Activated gamma-delta T cell treated with anti-CD3 and anti-CD28 coated beads, Interleukin-2, amount 50 U/mL, for 16 hours (primary cell): ENCODE measurements at regions not wholly inside any gene's neighbourhood (a gene's known extent, or its start where the extent isn't known, plus 50 kb on each side); places are given as distances from the start of the nearest gene placed in this dataset.

Source experiments
- DNase-seq: peaks from one replicate; pipeline ENCODE4 v3.0.0-alpha.2; 2020; ENCODE audit warnings: low read depth

- no peak for DNase-seq
These were observed 146.4 kb downstream of the IRS1 start for GRCh38 chr2:226652983-226653765.

DNA sequence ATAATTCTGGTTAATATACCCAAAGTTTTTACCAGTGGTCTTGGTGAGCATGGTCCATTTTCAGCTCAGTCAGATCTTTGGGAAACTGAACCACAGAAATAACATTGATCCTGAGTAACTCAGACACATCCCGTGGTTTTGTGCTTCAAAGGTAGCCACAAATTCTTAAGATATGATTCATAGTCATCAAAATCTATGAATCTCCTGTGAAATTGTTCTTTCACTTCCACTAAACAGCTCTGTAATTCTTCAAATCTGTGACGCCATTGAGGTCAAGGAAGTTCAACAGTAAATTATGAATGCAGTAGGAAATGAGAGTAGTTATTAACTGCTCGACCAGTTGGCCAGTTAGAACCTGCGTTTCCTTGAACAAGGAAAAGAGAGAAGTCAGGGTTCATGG, 147.3 kb downstream of the IRS1 start:
- DNase-seq: no peak

DNA sequence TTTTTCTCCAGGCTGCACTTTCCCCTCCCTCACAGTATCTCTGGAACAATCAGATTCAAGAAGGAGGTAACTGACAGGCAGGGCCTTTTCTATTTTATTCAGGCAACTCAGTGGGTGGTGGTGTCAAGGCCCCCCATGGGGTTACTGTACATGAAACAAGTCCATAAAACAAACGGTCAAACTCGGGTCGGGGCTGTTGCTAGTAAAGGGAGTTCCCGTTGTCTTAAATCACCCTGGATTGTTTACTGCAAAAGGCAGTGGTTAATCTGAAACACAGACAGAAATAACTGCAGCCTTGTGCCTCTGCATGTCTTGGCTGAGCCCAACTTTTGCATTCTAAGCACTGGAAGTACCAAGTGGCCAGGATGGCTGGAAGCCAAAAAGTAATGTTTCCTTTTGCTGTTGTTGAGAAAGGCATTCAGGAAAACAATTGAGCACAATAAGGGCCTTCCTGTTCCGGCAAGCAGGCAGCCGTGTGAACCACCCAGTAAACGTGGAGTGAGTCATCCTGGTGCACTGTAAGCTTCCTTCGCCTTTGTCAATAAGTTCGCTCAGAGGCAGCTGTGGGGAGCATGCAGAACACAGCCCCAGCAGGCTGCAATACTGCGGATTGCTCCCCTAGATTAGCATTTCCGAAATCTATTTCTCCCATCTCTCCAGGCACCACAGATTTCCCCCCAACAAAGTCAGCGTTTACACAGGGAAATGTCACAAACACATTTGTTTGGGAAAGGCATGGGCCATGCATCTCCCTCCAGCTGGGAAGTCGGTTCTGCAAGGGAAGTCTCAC, 149.6 kb downstream of the IRS1 start:
- DNase-seq: peak; percentile 12

- no peak for DNase-seq
These were observed 150.4 kb downstream of the IRS1 start for GRCh38 chr2:226649201-226649600.

DNA sequence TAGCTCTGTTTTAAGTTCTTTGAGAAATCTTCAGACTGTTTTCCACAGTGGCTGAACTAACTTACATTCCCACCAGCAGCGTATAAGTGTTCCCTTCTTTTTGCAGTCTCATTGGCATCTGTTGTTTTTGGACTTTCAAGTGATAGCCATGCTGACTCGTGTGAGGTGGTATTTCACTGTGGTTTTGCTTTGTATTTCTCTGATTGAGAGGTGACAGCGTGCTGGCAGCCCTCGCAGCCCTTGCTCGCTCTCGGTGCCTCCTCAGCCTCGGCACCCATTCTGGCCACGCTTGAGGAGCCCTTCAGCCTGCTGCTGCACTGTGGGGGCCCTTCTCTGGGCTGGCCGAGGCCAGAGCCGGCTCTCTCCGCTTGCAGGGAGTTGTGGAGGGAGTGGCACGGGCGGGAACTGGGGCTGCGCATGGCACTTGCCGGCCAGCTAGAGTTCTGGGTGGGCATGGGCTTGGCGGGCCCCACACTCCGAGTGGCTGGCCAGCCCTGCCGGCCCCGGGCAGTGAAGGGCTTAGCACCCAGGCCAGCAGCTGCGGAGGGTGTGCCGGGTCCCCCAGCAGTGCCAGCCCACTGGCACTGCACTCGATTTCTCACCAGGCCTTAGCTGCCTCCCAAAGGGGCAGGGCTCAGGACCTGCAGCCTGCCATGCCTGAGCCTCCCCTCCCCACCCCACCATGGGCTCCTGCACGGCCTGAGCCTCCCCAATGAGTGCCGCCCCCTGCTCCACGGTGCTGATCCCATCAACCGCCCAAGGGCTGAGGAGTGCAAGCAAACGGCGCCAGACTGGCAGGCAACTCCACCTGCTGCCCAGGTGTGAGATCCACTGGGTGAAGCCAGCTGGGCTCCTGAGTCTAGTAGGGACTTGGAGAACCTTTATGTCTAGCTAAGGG, 151.8 kb downstream of the IRS1 start:
- DNase-seq: no peak

- DNase-seq: no peak
These were observed 155.2 kb downstream of the IRS1 start for GRCh38 chr2:226644399-226644865.

DNA sequence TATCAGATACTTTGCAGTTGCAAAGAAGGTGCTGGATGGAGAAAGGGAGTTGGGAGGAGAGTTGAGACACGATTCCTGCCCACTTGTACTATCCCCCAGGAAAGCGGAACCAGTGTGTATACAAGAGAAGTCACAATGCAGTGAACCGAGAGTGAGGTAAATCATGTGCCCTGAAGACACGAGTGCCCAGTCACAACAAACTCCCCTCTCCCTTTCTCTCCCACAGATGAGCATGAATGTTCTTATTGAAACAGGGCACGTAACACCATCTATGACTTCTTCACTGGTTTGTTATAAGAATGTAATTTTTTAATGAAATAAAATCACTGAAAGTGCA, 155.7 kb downstream of the IRS1 start:
- DNase-seq: no peak

- DNase-seq: no peak
These were observed 156.3 kb downstream of the IRS1 start for GRCh38 chr2:226643030-226643945.

DNA sequence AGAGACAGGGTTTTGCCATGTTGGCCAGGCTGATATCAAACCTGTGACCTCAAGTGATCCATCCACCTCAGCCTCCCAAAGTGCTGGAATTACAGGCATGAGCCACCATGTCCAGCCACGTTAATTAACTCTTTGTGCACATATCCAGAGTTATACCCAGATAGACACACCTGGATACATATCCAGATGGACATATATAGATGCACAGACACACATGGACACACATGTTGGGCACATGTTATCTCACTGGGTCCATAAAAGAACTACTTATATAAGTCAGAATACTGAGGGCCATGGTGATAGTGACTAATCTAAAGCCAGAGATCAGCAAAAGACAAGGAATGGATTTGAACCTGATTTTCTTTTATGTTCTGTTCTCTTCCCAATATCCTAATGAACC, 158.6 kb downstream of the IRS1 start:
- DNase-seq: no peak

DNA sequence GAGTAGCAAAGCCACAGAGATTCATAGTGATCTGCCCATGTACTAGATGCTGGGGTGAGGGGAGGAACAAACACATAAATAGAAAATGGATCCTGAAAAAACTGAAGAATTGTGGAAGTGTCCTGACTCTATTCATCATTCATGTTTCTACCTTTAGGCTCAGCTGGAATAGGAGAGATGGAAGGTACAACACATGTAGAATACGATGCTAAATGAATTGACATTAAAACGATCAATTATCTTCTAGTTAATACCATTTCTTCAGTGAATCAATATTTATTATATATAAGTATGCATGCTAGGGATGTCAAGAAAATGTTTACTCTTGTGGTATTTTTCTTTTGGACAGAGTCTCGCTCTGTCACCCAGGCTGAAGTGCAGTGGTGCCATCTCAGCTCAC, 159.1 kb downstream of the IRS1 start:
- no peak for DNase-seq

GRCh38 chr2:226639550-226639949, 160.1 kb downstream of the IRS1 start:
- no peak for DNase-seq

GRCh38 chr2:226638576-226638975, 161.0 kb downstream of the IRS1 start:
- DNase-seq: no peak

GRCh38 chr2:226637383-226637782, 162.2 kb downstream of the IRS1 start:
- DNase-seq: no peak

DNA sequence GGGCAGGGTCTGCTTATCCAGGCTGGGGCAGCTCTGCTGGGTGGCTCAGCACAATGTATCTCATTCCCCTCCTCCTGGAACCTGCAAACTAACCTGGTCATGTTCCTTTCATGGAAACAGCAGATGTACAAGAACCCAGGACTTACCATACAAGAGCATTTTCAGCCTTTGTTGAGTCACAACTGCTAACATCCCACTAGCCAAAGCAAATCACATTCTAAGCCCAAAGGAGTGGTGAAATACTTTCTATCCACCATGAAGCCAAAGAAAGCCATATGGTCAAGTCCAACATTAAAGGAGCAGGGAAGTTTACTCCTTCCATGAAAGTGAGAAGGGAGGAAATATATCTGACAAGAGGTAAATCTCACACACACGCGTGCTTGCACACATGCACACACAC, 163.0 kb downstream of the IRS1 start:
- no peak for DNase-seq

DNA sequence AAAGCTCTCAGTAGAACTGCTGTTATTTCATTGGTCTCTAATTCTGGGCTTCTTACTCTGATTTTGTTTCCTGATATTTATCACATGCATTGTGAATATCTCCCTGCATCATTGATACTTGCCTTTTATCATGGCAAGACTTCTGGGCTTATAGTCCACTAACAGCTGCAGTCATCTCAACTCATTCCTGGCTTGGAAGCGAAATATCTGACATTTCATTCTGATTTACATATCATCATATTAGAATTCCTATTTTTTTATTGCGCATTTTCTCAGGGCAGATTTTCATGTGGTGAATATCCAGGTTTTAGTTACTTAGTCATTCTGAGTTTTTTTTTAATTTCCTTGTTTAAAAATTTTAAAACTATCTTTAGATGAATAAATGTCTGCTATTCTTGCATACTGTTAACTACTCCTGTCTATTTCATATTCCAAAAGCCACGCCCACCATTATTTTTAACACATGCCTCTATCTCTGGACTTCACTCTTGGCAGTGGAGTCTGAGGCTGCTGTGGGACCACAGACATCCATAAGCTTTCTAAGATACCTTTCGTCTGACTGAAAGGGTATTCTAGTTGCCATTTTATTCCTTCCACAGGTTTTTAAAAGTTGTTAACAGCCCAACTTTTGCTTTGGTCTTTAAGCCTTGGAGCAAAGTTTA, 164.5 kb downstream of the IRS1 start:
- no peak for DNase-seq

DNA sequence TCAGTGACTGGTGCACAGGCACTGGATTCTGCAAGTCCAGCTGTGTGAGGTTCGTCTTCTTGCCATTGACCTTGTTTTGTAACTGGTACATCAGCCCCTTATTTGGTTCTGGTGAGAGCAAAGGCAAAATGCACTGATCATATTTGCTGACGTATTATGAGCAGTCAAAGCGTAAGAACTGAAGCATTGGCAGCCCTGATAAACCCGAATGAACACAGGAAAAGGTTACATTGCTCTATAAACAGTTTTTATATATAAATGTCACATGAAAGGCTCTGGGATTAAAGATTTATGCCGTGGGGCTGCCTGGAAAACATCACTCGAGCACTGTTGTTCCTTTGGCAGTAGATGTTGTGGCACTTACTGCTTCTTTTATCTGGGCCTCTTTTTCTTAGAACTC, 167.9 kb downstream of the IRS1 start:
- DNase-seq: no peak

- no peak for DNase-seq
These were observed 168.4 kb downstream of the IRS1 start for GRCh38 chr2:226631187-226631586.

DNA sequence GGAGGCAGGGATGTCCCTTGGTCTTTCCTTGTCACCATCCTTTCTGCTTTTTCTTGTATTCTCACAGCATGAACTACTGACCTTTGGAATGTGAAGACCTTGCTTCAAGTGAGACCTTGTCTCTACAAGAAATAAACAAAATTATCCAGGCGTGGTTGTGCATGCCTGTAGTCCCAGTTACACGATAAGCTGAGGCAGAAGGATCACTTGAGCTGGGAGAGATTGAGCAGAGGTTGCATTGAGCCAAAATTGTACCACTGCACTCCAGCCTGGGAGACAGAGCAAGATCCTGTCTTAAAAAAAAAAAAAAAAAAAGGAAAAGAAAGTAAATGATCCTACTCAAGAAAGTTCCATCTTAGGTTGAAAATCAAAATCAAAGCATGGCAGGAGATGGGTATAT, 173.7 kb downstream of the IRS1 start:
- DNase-seq: no peak

DNA sequence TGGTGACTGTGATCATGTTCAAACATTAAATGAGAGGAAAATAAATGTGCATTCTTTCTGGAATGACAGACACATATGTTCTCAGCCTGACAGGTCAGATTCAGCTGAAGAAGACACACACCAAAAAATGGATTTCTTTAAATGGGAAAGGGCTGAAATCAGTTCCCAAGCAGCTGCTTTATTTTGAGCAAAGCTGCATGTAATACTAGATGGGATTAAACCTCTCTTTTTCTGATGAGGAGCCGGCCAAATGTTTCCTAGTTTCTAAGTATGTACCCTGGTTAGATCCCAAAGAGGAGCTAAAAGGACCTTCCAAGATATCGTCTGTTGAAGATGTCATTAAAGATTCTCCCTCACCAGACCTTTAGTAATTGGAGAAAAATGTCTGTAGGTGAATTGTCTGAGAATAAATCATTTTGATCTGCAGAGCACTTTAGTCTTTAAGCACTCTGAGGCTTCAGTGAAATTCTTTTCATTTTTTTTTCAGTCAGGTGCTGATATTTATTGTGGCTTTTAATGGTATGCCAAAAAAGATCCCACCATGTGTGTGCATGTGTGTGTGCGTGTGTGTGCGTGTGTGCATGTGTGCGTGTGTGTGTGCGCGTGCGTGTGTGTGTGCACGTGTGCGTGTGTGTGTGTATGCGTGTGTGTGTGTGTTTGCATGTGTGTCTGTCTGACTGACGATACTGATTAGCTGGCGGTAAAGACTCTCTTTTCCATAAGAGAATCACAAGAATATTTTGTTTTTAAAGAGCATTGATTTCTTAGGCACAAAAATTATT, 175.8 kb downstream of the IRS1 start:
- no peak for DNase-seq

DNA sequence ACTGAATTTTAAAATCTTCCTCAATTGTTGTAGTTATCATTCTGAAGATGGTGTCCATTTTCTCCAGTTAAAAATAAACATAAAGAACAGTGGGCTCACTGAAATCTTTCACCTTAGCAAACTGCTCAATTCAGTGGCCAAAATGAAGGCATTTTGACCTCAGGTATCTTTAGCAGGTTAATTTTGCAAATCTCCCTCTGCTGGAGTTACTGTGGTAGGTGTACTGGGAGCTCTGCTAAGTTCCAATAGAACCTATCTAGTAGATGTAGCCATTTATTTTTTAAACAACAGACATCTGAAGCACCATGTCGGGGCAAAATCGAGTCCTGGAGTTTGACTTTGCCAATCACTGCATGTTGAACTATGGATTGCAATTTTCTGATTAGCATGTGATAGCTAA, 177.1 kb downstream of the IRS1 start:
- DNase-seq: no peak
